ENCODE measurements at regions not wholly inside any gene's neighbourhood (a gene's known extent, or its start where the extent isn't known, plus 50 kb on each side); places are given as distances from the start of the nearest gene placed in this dataset.

- Mint-ChIP-seq H3K36me3 (ENCODE audit: low read depth) (no peaks in the 10 kb centered on the region), H3K9me3 (no peaks in the 10 kb centered on the region), H3K4me1 (peaks cover 3% of the 10 kb centered on the region; the same call in 1 of the 3 replicates), H3K27me3 (ENCODE audit: insufficient read depth, low read depth, poor library complexity) (peaks cover 2% of the 10 kb centered on the region), H3K27ac (0 out of 2 replicates have a peak overlapping the region, but pooled peaks have one; percentile 2), H3K4me3 (no peak overlapping the region)
- no peaks in the 10 kb centered on the region for H4K20me1 ChIP-seq (replicated peaks; ENCODE audit: insufficient read depth)
- no peak for ATAC-seq
- no peak for DNase-seq (ENCODE audit: low spot score)
- H3K4me2 ChIP-seq = no peak overlapping the region
- H3K79me2 ChIP-seq (replicated peaks; ENCODE audit: insufficient read depth) = no peaks in the 10 kb centered on the region
- H3K4me3 ChIP-seq = no peak overlapping the region
- H2AFZ ChIP-seq = peak overlapping the region; percentile 83
- H3K36me3 ChIP-seq (ENCODE audit: insufficient read depth) = no peaks in the 10 kb centered on the region
- no peaks in the 10 kb centered on the region for H3K9me2 ChIP-seq (ENCODE audit: insufficient read depth)
- no peaks in the 10 kb centered on the region for H3K4me1 ChIP-seq (ENCODE audit: insufficient read depth)
- H3F3A ChIP-seq (replicated peaks; ENCODE audit: low read depth) = no peaks in the 10 kb centered on the region
- TF ChIP-seq ZNF114 (CRISPR knock-in tag; IDR thresholded peaks at IDR 0.05) = no peak
- no peak for TF ChIP-seq NANOG (IDR thresholded peaks at IDR 0.05; ENCODE audit: borderline replicate concordance)
- TF ChIP-seq ZNF331 (CRISPR knock-in tag; IDR thresholded peaks at IDR 0.05; ENCODE audit: low read depth) = no peak
- no peaks in the 10 kb centered on the region for H3K27me3 ChIP-seq (ENCODE audit: insufficient read depth)
- no peak overlapping the region for H3K27ac ChIP-seq (ENCODE audit: low read depth)
Measured at GRCh38 chr6:113763876-113764275, 93.3 kb upstream of the MARCKS start.

- Histone ChIP-seq H3K9me2 (ENCODE audit: insufficient read depth) (no peaks in the 10 kb centered on the region), H3K4me1 (ENCODE audit: insufficient read depth) (no peaks in the 10 kb centered on the region), H3K27me3 (ENCODE audit: insufficient read depth) (no peaks in the 10 kb centered on the region), H4K20me1 (replicated peaks; ENCODE audit: insufficient read depth) (no peaks in the 10 kb centered on the region), H3F3A (replicated peaks; ENCODE audit: low read depth) (no peaks in the 10 kb centered on the region), H3K79me2 (replicated peaks; ENCODE audit: insufficient read depth) (no peaks in the 10 kb centered on the region), H3K27ac (ENCODE audit: low read depth) (no peak overlapping the region), H2AFZ (no peak overlapping the region), H3K4me3 (no peak overlapping the region), H3K4me2 (no peak overlapping the region), H3K36me3 (ENCODE audit: insufficient read depth) (no peaks in the 10 kb centered on the region)
- ATAC-seq = no peak
- peaks cover 3% of the 10 kb centered on the region; the same call in 1 of the 3 replicates for H3K4me1 Mint-ChIP-seq
- no peak overlapping the region for H3K4me3 Mint-ChIP-seq
- peaks cover 2% of the 10 kb centered on the region for H3K27me3 Mint-ChIP-seq (ENCODE audit: insufficient read depth, low read depth, poor library complexity)
- no peak for TF ChIP-seq EZH2phosphoT487 (IDR thresholded peaks at IDR 0.05; ENCODE audit: unreplicated experiment)
- TF ChIP-seq ZNF462 (CRISPR knock-in tag; IDR thresholded peaks at IDR 0.05) = no peak
- no peak for TF ChIP-seq CTCF (conservative IDR thresholded peaks at IDR 0.05; ENCODE audit: low read depth in 2 of 2)
- no peak for TF ChIP-seq POLR2AphosphoS5 (IDR thresholded peaks at IDR 0.05; ENCODE audit: low read depth)
- TF ChIP-seq JUNB (IDR thresholded peaks at IDR 0.05; ENCODE audit: unreplicated experiment) = no peak
- no peak for TF ChIP-seq ZNF114 (CRISPR knock-in tag; IDR thresholded peaks at IDR 0.05)
- no peak for TF ChIP-seq NANOG (IDR thresholded peaks at IDR 0.05; ENCODE audit: borderline replicate concordance)
- TF ChIP-seq CREB1 (CRISPR knock-in tag; IDR thresholded peaks at IDR 0.05; ENCODE audit: low read depth) = no peak
- no peak for TF ChIP-seq EZH2 (IDR thresholded peaks at IDR 0.05; ENCODE audit: low read depth, unreplicated experiment)
- TF ChIP-seq STAT1 (IDR thresholded peaks at IDR 0.05; ENCODE audit: unreplicated experiment) = no peak
- TF ChIP-seq ETS1 (IDR thresholded peaks at IDR 0.05) = no peak
- no peak for DNase-seq (ENCODE audit: low spot score)
- H3K36me3 Mint-ChIP-seq (ENCODE audit: low read depth) = no peaks in the 10 kb centered on the region
- no peaks in the 10 kb centered on the region for H3K9me3 Mint-ChIP-seq
- no peak overlapping the region for H3K27ac Mint-ChIP-seq
Measured at GRCh38 chr6:113765909-113766308, 91.2 kb upstream of the MARCKS start.
